K562 (cell line): ENCODE measurements at regions not wholly inside any gene's neighbourhood (a gene's known extent, or its start where the extent isn't known, plus 50 kb on each side); places are given as distances from the start of the nearest gene placed in this dataset.

Experiments used
- ATAC-seq: fragments of 200-7000 bp; cut with Tn5 transposase; 3 replicates; pipeline ENCODE4 v1.9.1; 2020; ENCODE audit warnings: moderate library complexity
- BruUV-seq: library from RNA; stranded (reverse); fragments of 400-500 nt; replicated peaks from 2 replicates; lab custom pipeline; 2021; lab: Mats Ljungman, UMichigan
- CTCF ChIA-PET: fragments of 300-600 bp; formaldehyde crosslinking; extraction: SDS; loops from one replicate; lab custom pipeline; 2021; ENCODE audit warnings: low intra/inter-chr PET ratio; lab: Yijun Ruan, JAX
- POLR2A ChIA-PET: fragments of 300-600, 350-650 bp; sonication (Branson Sonifier 250); formaldehyde crosslinking; extraction: SDS; loops from one replicate; lab custom pipeline; 2021; ENCODE audit warnings: antibody characterized with exemption, inconsistent platforms; lab: Yijun Ruan, JAX
- DNase-seq, 4 experiments: peaks; one replicate each; pipeline versions ENCODE4 v3.0.0 to v3.0.0-alpha.2; 2011 to 2018; ENCODE audit warnings: low spot score in 3 of 4, mixed read lengths in 3 of 4; ENCODE audit errors: extremely low read depth in 1 of 4
- FAIRE-seq: peaks from 2 replicates; lab custom pipeline; 2011; peaks lifted over from hg19 to GRCh38; lab: Jason Lieb, UNC
- H2AFZ ChIP-seq: 2 replicates; pipeline ENCODE4 v1.6.0; 2011; ENCODE audit warnings: low read depth, low read length, control low read depth, inconsistent platforms
- H3K27ac ChIP-seq: fragments of 200-600 bp; 3 replicates; pipeline ENCODE4 v1.8.0; 2011; ENCODE audit warnings: low read depth, mild to moderate bottlenecking, control low read depth, inconsistent platforms, low read length, moderate library complexity, mixed read lengths; ENCODE audit errors: extremely low read depth
- H3K27me3 ChIP-seq, 2 experiments: fragments of 300-600 bp in 1 of 2; 2 replicates in 1 of 2; 3 replicates in 1 of 2; pipeline versions ENCODE4 v1.6.0 to v1.8.0; 2011; ENCODE audit warnings: inconsistent platforms in 2 of 2, low read length in 2 of 2, mild to moderate bottlenecking in 1 of 2, mixed read lengths in 1 of 2, moderate library complexity in 1 of 2; ENCODE audit not compliant: control insufficient read depth in 2 of 2, insufficient read depth in 2 of 2
- H3K36me3 ChIP-seq: fragments of 300-600 bp; 3 replicates; pipeline ENCODE4 v1.8.0; 2011; ENCODE audit warnings: mild to moderate bottlenecking, low read length, inconsistent platforms; ENCODE audit not compliant: control insufficient read depth, insufficient read depth
- H3K4me1 ChIP-seq, 2 experiments: fragments of 200-600 bp in 1 of 2; replicated peaks in 1 of 2; 2 replicates in 1 of 2; 3 replicates in 1 of 2; pipeline versions ENCODE4 v1.5.1 to v1.8.0; 2011; ENCODE audit warnings: inconsistent platforms in 2 of 2, low read length in 2 of 2, mild to moderate bottlenecking in 1 of 2, mixed read lengths in 1 of 2, moderate library complexity in 1 of 2; ENCODE audit not compliant: control insufficient read depth in 2 of 2, insufficient read depth in 2 of 2
- H3K4me2 ChIP-seq: 2 replicates; pipeline ENCODE4 v1.6.1; 2011; ENCODE audit warnings: low read length, control low read depth, inconsistent platforms, mixed read lengths; ENCODE audit not compliant: insufficient read depth
- H3K4me3 ChIP-seq: fragments of 200-600 bp; sonication (generic), shearing (Covaris generic); 2 replicates; pipeline ENCODE4 v1.5.1; 2016; ENCODE audit warnings: control low read depth, inconsistent platforms
- H3K79me2 ChIP-seq: fragments of 200-600 bp; 3 replicates; pipeline ENCODE4 v1.8.0; 2011; ENCODE audit warnings: low read length, inconsistent platforms; ENCODE audit not compliant: control insufficient read depth, insufficient read depth
- H3K9ac ChIP-seq, 2 experiments: 2 replicates each; pipeline versions ENCODE4 v1.6.0 to v1.6.1; 2011; ENCODE audit warnings: low read depth in 2 of 2, low read length in 2 of 2, control low read depth in 1 of 2, inconsistent platforms in 1 of 2, mild to moderate bottlenecking in 1 of 2, mixed read lengths in 1 of 2; ENCODE audit not compliant: insufficient read depth in 1 of 2
- H3K9me1 ChIP-seq: one replicate; pipeline ENCODE4 v1.6.0; 2011; ENCODE audit warnings: inconsistent platforms, mild to moderate bottlenecking, low read length, moderate library complexity; ENCODE audit not compliant: control insufficient read depth, insufficient read depth
- H3K9me3 ChIP-seq: replicated peaks from 2 replicates; pipeline ENCODE4 v1.5.1; 2011; ENCODE audit warnings: low read depth, low read length, inconsistent platforms; ENCODE audit not compliant: control insufficient read depth, insufficient read depth
- H4K20me1 ChIP-seq: replicated peaks from 2 replicates; pipeline ENCODE4 v1.6.1; 2011; ENCODE audit warnings: low read length, inconsistent platforms, mixed read lengths; ENCODE audit not compliant: control insufficient read depth, insufficient read depth
- MAFG ChIP-seq: fragments of 450-650 bp; conservative IDR thresholded peaks from 2 replicates; pipeline ENCODE4 v1.6.1; 2016; ENCODE audit warnings: missing genetic modification characterization, missing compliant biosample characterization
- NFE2 ChIP-seq: IDR thresholded peaks from 2 replicates; pipeline ENCODE4 v1.6.1; 2014; ENCODE audit warnings: antibody characterized with exemption, low read depth
- PCBP2 ChIP-seq: fragments of 200-400 bp; formaldehyde crosslinking; IDR thresholded peaks from 2 replicates; pipeline ENCODE4 v1.6.1; 2018; ENCODE audit warnings: low read length, low read depth, mild to moderate bottlenecking, moderate library complexity; ENCODE audit not compliant: poor library complexity, severe bottlenecking
- RAD21 ChIP-seq, 2 experiments: fragments of 250-450 bp in 1 of 2; fragments of 450-650 bp in 1 of 2; sonication (Bioruptor Pico) in 1 of 2; formaldehyde crosslinking in 1 of 2; IDR thresholded peaks in 1 of 2; conservative IDR thresholded peaks in 1 of 2; 2 replicates each; pipeline versions ENCODE4 v1.4.0 to v1.8.0; 2020 to 2022; ENCODE audit warnings: mild to moderate bottlenecking in 2 of 2, moderate library complexity in 1 of 2
- SMC3 ChIP-seq: conservative IDR thresholded peaks from 2 replicates; pipeline ENCODE4 v1.6.1; 2011; ENCODE audit warnings: low read depth, low read length, improper control_type of control experiment; ENCODE audit not compliant: insufficient read depth
- ZNF316 ChIP-seq: fragments of 450-650 bp; IDR thresholded peaks from 2 replicates; pipeline ENCODE4 v1.6.1; 2016
- WGBS: fragments of 100-300 bp; shearing (Covaris generic); methylation state at CpG from one replicate; pipeline ENCODE4 v1.1.6; 2016; ENCODE audit warnings: low coverage, mixed read lengths; ENCODE audit not compliant: insufficient coverage; ENCODE audit errors: missing lambda C conversion rate; 5-methylcytosine and 5-hydroxymethylcytosine counted together
- in situ Hi-C: fragments of 300-500 bp; cut with MboI; formaldehyde crosslinking; loops from 4 replicates; pipeline ENCODE4 v1.15.0; 2018; ENCODE audit warnings: inconsistent platforms, mixed read lengths
- intact Hi-C: fragments of 100-400 bp; cut with micrococcal nuclease; formaldehyde crosslinking; loops from 2 replicates; pipeline ENCODE4 v1.14.2; 2022
- TF ChIP-seq, protein P1 (sequence below), 3 experiments: IDR thresholded peaks in 2 of 3; conservative IDR thresholded peaks in 1 of 3; 2 replicates each; pipeline ENCODE4 v1.5.1; 2011 to 2012; ENCODE audit warnings: low read length in 3 of 3, mild to moderate bottlenecking in 3 of 3, control low read depth in 2 of 3, improper control_type of control experiment in 1 of 3, inconsistent platforms in 1 of 3, low read depth in 1 of 3, mixed read lengths in 1 of 3, moderate library complexity in 1 of 3; ENCODE audit not compliant: insufficient read depth in 2 of 3
- TF ChIP-seq, protein P2 (sequence below): IDR thresholded peaks from 2 replicates; pipeline ENCODE4 v1.6.1; 2014; ENCODE audit warnings: antibody characterized with exemption
- TF ChIP-seq, protein P3 (sequence below): fragments of 200-800 bp; sonication (Bioruptor generic); IDR thresholded peaks from 2 replicates; pipeline ENCODE4 v1.6.1; 2017; ENCODE audit warnings: missing genetic modification characterization, missing compliant biosample characterization

DNA sequence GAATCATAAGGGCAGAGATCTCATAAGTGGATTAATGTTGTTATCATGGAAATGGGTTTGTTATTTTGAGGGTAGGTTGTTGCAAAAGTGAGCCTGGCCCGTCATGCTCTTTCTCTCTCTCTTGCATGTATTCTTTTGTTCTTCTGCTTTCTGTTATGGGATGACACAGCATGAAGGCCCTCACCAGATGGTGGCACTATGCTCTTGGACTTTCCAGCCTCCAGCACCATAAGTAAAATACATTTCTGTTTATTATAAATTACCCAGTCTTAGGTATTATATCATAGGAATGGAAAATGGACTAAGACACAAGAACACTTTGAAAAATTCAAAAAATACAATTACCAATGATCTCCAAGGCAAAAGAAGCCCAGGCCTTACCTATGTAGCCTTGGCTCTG, 676.1 kb downstream of the PTPRU start:
- peak; percentile 74 for FAIRE-seq
- Histone ChIP-seq H3K9me3 (no peaks in the 10 kb centered on the region), H3K27me3 (peaks cover 0 to 19% of the 10 kb centered on the region in 2 experiments; a peak in 2 of 5 replicates), H4K20me1 (no peaks in the 10 kb centered on the region), H3K4me1 (no peaks in the 10 kb centered on the region), H3K4me3 (no peak overlapping the region), H3K27ac (no peak overlapping the region), H3K9ac (no peak overlapping the region), H3K79me2 (no peaks in the 10 kb centered on the region), H3K4me2 (no peak overlapping the region), H3K9me1 (no peaks in the 10 kb centered on the region), H2AFZ (no peak overlapping the region), H3K36me3 (no peaks in the 10 kb centered on the region)
- ChIA-PET POLR2A (no interaction called here), CTCF (interaction anchor here (0.8 to 1.7 kb wide), 2 partner anchors 320 to 468 kb away, joined by 3 to 11 read pairs; no protein-coding TSS in a partner anchor)
- intact Hi-C loops (no loop called here), in situ Hi-C loops (no loop called here)
- ATAC-seq: no peak
- 0% methylated on average over 1 of the region's 1 CpG for WGBS
- no TSS peak for BruUV-seq
- DNase-seq: peak in 1 of 4 experiments; percentile 24
- TF ChIP-seq, protein P1, sequence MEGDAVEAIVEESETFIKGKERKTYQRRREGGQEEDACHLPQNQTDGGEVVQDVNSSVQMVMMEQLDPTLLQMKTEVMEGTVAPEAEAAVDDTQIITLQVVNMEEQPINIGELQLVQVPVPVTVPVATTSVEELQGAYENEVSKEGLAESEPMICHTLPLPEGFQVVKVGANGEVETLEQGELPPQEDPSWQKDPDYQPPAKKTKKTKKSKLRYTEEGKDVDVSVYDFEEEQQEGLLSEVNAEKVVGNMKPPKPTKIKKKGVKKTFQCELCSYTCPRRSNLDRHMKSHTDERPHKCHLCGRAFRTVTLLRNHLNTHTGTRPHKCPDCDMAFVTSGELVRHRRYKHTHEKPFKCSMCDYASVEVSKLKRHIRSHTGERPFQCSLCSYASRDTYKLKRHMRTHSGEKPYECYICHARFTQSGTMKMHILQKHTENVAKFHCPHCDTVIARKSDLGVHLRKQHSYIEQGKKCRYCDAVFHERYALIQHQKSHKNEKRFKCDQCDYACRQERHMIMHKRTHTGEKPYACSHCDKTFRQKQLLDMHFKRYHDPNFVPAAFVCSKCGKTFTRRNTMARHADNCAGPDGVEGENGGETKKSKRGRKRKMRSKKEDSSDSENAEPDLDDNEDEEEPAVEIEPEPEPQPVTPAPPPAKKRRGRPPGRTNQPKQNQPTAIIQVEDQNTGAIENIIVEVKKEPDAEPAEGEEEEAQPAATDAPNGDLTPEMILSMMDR (IDR thresholded peaks at IDR 0.05 in 2 of 3, conservative IDR thresholded peaks at IDR 0.05 in 1 of 3; ENCODE audit: insufficient read depth in 2 of 3, low read depth in 1 of 3, low read length in 3 of 3): peak; percentile 11 to 55 (median 28); a peak in 2 of 6 replicates
- TF ChIP-seq SMC3: 0 out of 2 replicates have a peak, but pooled peaks have one; percentile 22
- peak; percentile 35; the same call in 1 of the 2 replicates for TF ChIP-seq MAFG (tag)
- peak; percentile 77 for TF ChIP-seq NFE2
- TF ChIP-seq, protein P2, sequence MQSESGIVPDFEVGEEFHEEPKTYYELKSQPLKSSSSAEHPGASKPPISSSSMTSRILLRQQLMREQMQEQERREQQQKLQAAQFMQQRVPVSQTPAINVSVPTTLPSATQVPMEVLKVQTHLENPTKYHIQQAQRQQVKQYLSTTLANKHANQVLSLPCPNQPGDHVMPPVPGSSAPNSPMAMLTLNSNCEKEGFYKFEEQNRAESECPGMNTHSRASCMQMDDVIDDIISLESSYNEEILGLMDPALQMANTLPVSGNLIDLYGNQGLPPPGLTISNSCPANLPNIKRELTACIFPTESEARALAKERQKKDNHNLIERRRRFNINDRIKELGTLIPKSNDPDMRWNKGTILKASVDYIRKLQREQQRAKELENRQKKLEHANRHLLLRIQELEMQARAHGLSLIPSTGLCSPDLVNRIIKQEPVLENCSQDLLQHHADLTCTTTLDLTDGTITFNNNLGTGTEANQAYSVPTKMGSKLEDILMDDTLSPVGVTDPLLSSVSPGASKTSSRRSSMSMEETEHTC: no peak
- TF ChIP-seq, protein P3, sequence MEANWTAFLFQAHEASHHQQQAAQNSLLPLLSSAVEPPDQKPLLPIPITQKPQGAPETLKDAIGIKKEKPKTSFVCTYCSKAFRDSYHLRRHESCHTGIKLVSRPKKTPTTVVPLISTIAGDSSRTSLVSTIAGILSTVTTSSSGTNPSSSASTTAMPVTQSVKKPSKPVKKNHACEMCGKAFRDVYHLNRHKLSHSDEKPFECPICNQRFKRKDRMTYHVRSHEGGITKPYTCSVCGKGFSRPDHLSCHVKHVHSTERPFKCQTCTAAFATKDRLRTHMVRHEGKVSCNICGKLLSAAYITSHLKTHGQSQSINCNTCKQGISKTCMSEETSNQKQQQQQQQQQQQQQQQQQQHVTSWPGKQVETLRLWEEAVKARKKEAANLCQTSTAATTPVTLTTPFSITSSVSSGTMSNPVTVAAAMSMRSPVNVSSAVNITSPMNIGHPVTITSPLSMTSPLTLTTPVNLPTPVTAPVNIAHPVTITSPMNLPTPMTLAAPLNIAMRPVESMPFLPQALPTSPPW (CRISPR knock-in tag): no peak
- no peak for TF ChIP-seq PCBP2
- TF ChIP-seq RAD21 (CRISPR knock-in tag; conservative IDR thresholded peaks at IDR 0.05 in 1 of 2, IDR thresholded peaks at IDR 0.05 in 1 of 2): peak in 1 of 2 experiments; percentile 55; a peak in 2 of 4 replicates
- TF ChIP-seq ZNF316: 0 out of 2 replicates have a peak, but pooled peaks have one; percentile 2
